ENCODE measurements at regions not wholly inside any gene's neighbourhood (a gene's known extent, or its start where the extent isn't known, plus 50 kb on each side); places are given as distances from the start of the nearest gene placed in this dataset.

DNA sequence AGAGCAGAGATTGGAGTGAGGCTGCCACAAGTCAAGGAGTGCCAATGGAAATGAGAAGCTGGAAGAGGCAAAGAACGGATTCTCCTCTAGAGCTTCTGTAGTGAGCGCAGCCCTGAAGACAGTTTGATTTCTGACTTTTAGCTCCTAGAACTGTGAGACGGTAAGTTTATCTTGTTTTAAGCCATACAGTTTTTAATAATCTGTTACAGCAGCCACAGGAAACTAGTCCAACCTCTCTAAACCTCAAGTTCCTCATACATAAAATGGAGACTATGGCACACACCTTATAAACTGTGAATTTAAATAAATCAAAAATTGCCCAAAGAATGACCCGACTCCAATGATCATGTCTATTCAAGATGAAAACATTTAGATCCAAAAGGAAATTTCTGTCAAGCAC lies 596.5 kb downstream of the BCL11A start:
- POLR2A ChIA-PET: no interaction called here
- CTCF ChIA-PET: no interaction called here

DNA sequence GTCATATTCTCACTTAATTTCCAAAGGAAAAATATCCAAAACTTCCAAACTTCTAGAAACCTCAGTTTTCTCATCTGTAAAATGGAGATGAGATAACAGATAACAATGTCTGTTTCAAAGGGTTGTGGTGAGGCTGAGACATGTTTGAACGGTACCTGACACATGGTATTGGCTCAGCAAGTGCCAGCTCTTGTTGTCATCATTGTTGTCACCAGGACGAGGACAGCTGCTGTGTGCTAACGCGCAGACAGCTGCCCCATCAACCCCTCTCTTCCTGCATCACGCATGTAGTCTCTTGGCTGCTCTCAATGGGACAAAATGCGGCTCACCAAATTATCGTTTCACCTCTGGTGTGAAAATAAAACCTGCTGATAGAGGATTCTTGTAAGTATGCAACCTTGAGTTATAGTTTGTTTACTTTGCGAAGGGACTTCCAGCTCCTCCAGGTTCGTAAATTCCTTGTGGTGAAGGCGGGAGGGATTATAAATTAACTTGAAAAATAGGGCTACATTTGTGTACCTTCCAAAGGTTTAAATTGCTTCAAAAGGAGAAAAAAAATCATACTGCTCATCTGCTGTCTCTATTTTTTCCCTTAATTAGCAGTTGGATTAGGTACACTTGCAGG lies 605.4 kb downstream of the BCL11A start:
- POLR2A ChIA-PET: no interaction called here
- CTCF ChIA-PET: no interaction called here

DNA sequence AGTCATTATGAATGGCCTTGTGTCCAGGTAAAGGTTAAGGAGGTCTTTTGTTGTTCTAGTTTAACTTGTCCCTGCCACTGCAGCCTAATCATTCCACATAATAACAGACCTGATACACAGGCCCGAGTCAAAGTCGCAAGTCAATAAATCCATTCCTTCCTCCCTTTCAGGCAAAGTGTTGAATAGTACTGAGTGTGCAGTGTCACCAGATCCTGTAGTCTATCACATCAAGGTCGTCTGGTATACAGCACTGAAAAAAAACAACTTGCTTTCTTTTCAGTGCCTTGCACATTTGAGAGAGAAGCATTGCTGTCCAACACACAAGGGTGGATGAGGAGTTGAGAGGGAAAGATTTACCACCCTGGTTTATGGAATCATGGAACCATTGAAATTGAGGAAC lies 606.2 kb downstream of the BCL11A start:
- POLR2A ChIA-PET: no interaction called here

DNA sequence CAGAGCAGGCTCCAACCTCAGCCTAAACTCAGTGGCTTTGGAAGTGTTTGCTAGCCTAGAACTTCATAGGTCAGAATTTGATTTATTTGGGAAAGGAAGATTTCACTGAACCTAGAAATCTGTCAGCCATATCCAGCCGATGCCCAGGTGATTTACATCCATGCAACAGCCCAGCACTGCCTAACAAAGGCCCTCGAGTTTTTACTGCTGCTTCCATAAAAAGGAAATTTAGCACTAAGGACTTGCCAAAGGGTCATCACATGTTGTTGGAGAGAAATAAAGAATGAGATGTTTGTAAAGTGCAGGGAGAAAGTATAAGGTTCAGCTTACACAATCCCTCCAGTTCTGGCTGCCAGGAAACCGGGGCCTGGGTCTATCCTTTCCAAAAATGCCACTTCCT lies 614.2 kb downstream of the BCL11A start:
- CTCF ChIA-PET: no interaction called here
- POLR2A ChIA-PET: no interaction called here

More for the DNA sequence above, 606.2 kb downstream of the BCL11A start:
- CTCF ChIA-PET: no interaction called here

DNA sequence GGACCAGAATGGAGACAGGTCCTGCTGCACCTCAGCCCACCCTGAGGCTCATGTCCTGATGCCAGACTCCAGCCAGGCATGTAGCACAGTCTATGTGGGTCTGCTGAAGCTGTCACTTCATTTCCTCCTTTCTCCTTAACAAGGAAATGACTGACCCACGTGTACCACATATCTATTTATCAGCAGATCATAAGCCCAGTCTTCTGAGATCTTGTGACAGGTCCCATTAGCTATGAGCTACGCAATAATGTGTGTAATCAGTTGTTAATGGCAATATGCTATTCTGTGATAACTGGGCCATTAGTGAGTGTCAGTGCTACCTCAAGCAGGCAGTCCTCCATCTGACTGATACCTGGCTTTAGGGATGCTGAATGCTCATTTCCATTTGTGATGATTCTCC lies 615.3 kb downstream of the BCL11A start:
- POLR2A ChIA-PET: no interaction called here
- CTCF ChIA-PET: no interaction called here

DNA sequence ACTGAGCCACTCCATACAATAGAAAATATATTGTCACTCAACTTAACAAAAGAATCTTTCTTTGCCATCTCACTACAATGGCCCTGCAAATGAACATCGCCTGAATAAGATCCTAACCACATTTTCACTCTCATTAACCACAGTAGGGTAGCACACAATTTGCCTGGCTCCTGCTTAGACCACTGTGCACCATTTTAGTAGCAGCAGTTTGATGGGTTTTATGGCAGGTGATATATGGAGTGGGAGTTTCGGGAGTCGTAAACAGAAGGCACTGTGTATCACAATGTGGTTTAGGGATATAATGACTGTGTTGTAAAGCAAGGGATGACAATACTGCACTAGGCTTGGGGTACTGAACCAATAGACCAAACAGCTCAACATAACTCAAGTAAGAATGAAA lies 617.4 kb downstream of the BCL11A start:
- CTCF ChIA-PET: no interaction called here
- POLR2A ChIA-PET: no interaction called here

DNA sequence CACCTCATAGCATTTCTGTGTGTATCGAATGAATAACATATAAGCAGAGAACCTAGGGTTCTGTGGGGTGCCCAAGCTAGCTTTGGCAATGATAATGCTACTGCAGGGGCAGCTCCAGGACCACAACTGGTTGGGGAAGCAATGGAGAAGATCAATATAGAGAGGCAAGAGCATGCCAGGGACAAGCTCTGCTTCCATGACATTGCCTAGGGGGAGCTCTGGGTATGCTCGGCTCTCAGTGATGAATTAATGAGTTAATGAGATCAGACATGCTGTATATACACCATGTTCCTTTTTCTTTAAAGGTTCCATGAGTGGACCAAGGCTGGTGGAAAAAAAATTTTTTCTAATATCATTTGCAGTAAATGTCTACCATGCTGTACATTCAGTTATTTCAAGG lies 618.4 kb downstream of the BCL11A start:
- ChIA-PET POLR2A (no interaction called here), CTCF (no interaction called here)

DNA sequence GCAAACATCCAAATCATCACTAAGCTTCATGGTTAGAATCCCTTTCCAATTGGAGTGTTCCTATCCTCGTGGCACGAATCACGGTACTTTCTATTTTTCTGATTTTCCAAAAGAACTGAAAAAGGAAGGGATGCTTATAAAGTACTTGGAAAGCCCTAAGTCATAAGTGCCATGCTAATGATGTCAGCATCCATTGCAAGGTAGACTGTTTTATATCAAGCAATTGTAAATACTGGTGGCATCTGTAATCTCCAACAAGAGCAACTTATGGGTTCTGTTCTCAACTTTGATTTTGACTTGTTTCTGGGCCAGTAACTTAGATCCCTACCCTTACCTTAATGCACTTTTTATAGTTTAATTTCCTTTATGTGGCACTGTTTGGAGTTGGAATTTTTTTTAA lies 619.5 kb downstream of the BCL11A start:
- CTCF ChIA-PET: no interaction called here
- POLR2A ChIA-PET: no interaction called here

DNA sequence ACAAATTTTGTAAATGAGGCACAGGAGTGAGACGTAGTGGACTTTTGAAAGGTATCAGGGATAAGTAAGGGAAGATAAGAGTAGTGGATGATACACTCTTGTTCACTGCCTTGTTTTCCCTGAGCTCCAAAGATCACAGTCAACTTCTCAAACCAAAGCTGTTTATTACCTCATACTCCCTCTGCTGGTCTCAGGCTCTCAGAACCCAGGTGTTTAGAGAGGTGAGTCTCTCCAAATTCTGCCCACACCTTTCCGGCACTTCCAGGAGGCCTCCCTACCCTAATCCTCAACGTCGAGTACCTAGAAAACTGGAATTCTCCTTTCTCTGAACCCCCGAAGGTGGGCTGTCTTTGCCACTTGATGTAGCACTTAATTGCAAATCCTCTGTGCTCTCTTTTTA lies 621.1 kb downstream of the BCL11A start:
- CTCF ChIA-PET: no interaction called here

DNA sequence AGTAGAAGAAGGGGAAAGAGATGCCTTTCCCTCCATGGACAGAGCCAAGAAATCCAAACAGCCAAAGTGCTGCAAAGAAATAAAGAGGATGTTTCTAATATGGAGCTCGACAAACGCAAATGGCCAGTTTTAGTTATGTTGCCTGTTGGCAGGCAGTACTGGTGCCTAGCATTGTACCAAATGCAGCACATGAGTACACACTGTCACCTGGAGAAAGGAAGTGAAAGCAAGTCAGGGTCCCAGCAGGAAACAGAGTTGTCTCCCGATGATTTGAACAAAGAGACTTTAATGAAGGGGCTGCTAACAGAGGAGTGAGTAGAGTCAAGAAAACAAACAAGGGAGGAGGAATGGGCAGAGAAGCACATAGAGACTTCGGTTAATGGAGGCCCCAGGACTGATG lies 623.0 kb downstream of the BCL11A start:
- CTCF ChIA-PET: no interaction called here
- POLR2A ChIA-PET: no interaction called here

More for the DNA sequence above, 621.1 kb downstream of the BCL11A start:
- POLR2A ChIA-PET: no interaction called here

DNA sequence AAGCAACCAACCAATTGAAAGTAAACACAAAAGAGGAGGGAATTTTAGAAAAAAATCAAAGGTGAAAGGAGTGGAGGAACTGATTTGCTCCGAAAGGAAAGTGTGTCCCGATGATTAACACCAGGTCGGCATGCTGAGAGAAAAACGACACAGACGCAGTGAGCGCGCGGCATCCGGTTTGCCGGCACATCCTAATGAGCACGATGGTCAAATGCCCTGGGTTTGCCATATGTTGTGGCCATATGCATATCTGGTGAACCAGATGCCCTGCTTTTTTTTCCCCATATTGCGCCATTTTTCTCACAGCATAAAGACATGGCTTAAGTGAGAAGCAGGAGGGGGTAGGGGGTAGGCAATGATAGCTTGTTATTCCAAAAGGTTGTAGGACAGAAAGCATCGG lies 626.7 kb downstream of the BCL11A start:
- CTCF ChIA-PET: no interaction called here
- POLR2A ChIA-PET: no interaction called here

DNA sequence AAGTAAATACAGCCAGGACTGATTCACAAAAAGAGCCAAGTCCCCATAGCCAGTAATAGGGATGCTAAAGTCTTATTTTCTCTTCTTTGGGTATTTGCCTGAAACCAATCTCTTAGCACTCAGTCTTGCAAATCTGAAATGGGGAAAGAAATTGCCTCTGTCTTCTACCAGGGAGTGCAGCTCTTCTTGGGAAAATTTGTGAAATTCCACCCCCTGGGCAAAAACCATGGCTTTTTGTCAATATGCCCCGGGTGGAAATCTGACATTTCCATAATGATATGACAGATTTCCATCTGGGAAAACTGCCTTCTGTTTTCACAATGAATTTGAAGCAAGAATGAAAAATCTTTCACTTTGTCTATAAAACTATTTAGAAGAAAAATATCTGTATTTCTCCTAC lies 628.1 kb downstream of the BCL11A start:
- ChIA-PET POLR2A (no interaction called here), CTCF (interaction anchor here (0.6 kb wide), 1 partner anchor 137 kb away, joined by 3 read pairs; no protein-coding TSS in a partner anchor)

DNA sequence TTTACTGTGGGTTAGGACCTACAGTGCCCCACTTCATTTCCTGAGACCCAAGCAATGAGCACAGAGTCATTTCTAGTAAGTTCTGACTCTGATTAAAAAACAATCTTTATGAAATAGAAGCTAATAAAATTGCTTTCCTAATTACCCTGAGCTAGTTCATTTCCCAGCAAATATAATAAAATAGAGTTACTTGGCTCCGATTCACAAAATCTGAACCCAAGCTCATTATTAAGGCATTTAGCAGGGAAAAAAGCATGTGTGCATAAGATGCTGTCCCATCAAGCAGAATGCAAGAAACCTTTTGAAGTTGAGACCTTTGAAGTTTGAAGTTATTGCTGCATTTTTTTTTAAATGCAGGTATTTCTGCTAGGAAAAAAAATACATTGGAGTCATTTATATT lies 629.1 kb downstream of the BCL11A start:
- POLR2A ChIA-PET: no interaction called here
- CTCF ChIA-PET: no interaction called here

DNA sequence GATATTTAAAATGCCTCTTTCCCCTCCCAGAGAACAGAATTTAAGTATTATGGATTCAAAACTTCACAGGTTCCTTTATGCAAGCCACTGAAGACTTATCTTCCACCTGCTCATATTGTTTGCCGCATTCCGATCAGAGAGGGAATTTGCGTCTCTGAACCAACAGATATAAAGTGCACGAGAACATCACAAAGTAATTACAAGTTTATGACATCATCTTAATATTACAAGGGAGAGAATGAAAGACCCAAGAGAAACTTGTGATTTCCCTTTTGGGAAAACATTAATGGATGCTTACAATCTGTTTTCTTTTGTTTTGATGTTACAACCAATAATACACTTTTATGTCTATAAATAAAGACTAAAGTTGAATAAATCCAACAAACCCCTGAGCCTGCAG lies 631.0 kb downstream of the BCL11A start:
- POLR2A ChIA-PET: no interaction called here
- CTCF ChIA-PET: no interaction called here

DNA sequence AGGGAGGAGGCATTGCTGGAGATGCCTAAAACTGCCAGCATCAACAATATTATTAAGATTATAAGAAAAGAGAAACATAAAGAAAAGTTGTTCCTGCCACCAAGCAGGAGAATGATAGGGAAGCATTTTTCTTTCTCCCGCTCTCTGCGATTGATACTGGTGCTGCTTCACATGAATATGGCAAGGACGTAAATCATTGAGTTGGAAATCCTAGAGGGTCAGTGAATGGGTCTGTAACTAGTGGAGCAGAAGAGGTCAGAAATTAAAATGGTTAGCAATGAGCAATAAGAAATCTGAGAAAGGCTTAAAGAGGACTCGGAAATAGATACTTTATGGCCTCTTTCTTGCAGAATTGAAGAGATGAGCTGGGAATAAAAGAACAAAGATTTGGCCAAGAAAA lies 631.7 kb downstream of the BCL11A start:
- CTCF ChIA-PET: no interaction called here
- POLR2A ChIA-PET: no interaction called here

DNA sequence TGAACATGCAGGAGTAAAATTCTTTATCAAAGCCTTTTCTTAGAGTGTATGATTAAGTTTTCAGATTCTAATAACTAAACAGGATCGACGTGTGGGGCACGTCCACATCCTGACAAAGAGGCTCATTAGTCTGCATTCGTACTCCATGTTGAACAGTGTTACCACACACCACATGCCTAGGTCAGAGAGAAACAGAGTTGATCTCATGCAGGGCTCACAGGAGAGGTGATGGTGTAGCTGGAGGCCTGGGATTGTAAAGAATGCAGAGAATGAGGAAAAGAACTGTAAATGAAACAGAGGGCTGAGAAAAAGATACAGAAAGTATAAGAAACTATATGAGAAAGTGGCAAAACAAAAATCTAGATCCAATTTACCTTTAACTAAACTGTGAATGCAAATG lies 632.5 kb downstream of the BCL11A start:
- ChIA-PET CTCF (no interaction called here), POLR2A (no interaction called here)

DNA sequence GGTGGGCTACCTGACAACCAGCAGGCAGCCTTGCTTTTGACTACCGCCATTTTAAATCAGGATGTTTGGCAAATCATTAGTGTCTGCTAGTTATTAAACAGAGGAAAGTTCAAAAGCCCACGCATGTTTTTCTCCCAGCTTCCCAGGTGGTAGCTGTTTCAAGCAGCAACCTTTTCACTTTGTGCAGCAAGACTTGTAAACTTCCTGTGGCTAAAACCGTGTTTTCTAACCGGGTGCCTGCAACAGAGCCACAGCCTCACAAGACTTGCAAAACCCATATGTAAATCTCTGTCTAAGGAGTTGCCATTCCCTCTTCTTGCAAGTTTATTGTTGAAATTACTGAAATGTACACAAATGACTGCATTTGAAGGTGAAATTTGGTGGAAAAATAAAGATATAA lies 633.1 kb downstream of the BCL11A start:
- ChIA-PET CTCF (no interaction called here), POLR2A (no interaction called here)

DNA sequence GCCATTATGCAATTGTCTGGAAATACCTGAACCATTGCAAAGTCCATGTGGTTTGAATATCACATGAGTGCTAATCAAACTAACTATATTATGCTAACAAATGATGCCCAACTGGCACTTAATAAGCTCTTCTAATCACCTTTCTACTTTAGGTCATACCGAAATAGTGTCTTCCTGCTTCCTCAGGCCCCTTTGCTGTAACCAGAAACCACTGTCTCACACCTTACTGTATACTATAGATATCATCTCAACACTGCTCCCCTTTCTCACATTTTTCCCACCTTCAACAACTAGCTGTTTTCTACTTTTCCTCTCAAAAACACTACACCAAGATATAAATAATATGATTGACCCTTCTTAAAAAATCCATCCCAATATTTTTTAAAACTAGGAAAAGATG lies 633.9 kb downstream of the BCL11A start:
- ChIA-PET CTCF (no interaction called here), POLR2A (no interaction called here)

DNA sequence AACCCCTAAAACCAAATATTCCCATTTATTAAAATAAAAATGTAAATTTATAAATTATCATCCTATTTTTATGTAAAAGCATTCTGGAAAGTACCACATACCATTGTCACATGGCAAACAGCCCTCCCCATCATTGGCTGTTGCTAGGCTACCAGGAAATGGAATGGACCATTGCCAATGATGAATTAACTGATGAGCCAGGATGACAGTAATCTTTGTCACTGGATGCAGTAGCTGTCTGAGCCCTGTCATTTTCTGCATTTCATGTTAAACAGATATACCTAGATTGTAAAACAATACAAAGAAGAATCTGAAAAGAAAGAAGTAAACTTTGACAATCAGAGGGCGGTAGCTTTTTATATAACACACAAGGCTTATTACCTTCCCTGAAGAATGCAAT lies 641.4 kb downstream of the BCL11A start:
- CTCF ChIA-PET: no interaction called here
- POLR2A ChIA-PET: no interaction called here

DNA sequence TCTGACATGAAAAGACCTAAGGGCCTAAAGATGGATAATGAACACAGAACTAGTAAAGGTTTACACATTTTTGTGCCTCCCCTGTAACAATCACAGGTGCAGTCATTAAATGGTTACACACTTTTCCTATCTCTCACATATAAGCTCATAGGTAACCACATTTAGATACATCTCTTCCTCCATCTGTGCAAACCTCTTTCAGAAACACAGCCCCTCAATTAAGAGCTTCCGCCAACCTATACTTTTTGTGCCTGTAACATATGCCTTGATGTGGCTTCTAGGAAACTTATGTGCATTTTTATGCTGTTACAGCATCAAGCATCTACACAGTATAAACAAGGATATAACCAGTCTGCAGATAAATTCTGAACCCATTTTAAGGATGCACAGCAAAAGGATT lies 643.3 kb downstream of the BCL11A start:
- ChIA-PET POLR2A (no interaction called here), CTCF (no interaction called here)

DNA sequence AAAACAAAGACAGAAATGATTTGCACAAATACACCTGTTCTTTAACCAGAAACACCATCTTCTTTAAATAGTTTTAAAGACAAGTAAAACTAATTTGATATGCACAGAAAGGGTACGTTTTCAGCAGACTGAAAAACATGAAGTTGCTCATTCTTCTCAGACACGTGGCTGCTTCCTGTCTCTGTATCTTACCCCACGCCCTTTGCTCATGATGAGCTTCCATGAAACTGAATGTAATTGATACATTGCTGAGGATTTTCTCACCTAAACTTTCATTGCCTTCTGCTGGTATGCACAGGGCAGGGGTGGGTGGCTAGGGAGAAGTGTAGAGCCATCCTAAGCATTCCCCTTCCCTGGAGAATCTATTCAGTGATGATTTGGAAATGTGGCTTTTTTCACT lies 644.3 kb downstream of the BCL11A start:
- POLR2A ChIA-PET: no interaction called here

DNA sequence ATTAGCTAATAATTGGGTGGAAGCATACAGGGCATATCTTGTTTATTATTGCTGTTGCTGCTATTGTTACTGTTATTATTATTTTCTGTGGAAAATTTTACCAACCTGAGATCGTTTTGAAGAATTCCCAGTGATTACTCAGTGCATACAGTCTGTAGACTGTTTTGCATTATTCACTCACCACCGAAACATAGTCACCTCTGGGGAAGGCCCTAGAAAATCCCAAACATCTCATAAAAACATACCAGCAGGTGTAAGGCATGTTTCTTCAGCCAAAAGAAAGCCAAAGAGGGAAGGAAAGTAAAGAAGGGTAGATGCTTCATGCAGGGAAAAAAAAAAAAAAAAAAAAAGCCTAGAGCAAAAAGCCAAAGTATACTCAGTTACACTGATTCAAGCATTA lies 647.7 kb downstream of the BCL11A start:
- ChIA-PET POLR2A (no interaction called here), CTCF (no interaction called here)

More for the DNA sequence above, 644.3 kb downstream of the BCL11A start:
- CTCF ChIA-PET: no interaction called here

DNA sequence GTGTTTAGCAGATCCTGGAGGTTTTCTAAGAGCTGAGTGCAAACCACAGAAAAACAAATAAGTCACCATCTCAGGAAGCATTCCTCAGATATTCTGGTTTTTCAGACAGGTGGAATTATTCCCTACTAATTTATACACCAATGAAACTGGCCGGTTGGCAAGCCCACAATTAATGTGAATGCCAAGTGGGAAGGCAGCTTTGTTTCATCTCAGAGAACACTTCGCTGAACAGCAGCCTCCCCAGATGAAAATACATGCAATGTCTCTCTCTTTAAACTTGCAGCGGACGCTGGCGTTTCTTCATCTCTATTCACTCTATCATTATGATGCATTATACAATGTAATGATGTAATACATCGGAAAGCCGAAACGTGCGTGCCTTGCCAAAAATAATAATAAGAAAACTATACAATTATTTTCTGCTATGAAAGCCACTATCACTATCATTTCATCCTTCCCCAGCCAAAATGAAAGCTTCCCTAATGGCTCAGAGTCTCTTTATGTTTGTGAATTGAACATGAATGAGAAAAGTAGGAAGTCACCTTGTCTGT lies 649.4 kb downstream of the BCL11A start:
- POLR2A ChIA-PET: no interaction called here

More for the DNA sequence above, 649.4 kb downstream of the BCL11A start:
- CTCF ChIA-PET: no interaction called here

Measured in activated CD8-positive, alpha-beta memory T cell treated with anti-CD3 and anti-CD28 coated beads for 36 hours (primary cell).